HepG2 (cell line): ENCODE measurements at regions not wholly inside any gene's neighbourhood (a gene's known extent, or its start where the extent isn't known, plus 50 kb on each side); places are given as distances from the start of the nearest gene placed in this dataset.

Experiments used
- ATAC-seq: fragments of 200-7000 bp; cut with Tn5 transposase; 3 replicates; pipeline ENCODE4 v1.9.1; 2020; ENCODE audit warnings: mild to moderate bottlenecking, moderate library complexity
- BruUV-seq: library from RNA; stranded (reverse); fragments of 400-500 nt; replicated peaks from 2 replicates; lab custom pipeline; 2021; lab: Mats Ljungman, UMichigan
- CTCF ChIA-PET: fragments of 300-600 bp; formaldehyde crosslinking; extraction: SDS; loops from one replicate; lab custom pipeline; 2021; ENCODE audit warnings: low total read pairs, inconsistent platforms, low intra/inter-chr PET ratio; lab: Yijun Ruan, JAX
- POLR2A ChIA-PET: fragments of 350-600 bp; sonication (Branson Sonifier 250); formaldehyde crosslinking; loops from one replicate; lab custom pipeline; 2020; ENCODE audit warnings: antibody characterized with exemption, inconsistent platforms; lab: Yijun Ruan, JAX
- DNase-seq: peaks from one replicate; pipeline ENCODE4 v3.0.0-alpha.2; 2015; ENCODE audit warnings: low spot score
- FAIRE-seq: peaks from 3 replicates; lab custom pipeline; 2011; peaks lifted over from hg19 to GRCh38; lab: Jason Lieb, UNC
- H2AFZ ChIP-seq: one replicate; pipeline ENCODE4 v1.6.1; 2011; ENCODE audit warnings: low read length, inconsistent platforms
- H3K27ac ChIP-seq: fragments of 300-600 bp; 3 replicates; pipeline ENCODE4 v1.8.0; 2011; ENCODE audit warnings: mixed run types, mild to moderate bottlenecking, mixed read lengths, low read length, inconsistent platforms; ENCODE audit not compliant: insufficient read depth; ENCODE audit errors: extremely low read length
- H3K27me3 ChIP-seq, 2 experiments: fragments of 200-600 bp in 1 of 2; 2 replicates in 1 of 2; 3 replicates in 1 of 2; pipeline versions ENCODE4 v1.6.0 to v1.8.0; 2011; ENCODE audit warnings: low read length in 2 of 2, mild to moderate bottlenecking in 2 of 2, moderate library complexity in 2 of 2, inconsistent platforms in 1 of 2; ENCODE audit not compliant: insufficient read depth in 2 of 2, control insufficient read depth in 1 of 2
- H3K36me3 ChIP-seq, 2 experiments: fragments of 200-600 bp in 1 of 2; replicated peaks in 1 of 2; 2 replicates in 1 of 2; 3 replicates in 1 of 2; pipeline versions ENCODE4 v1.5.1 to v1.8.0; 2011; ENCODE audit warnings: low read length in 2 of 2, inconsistent platforms in 1 of 2; ENCODE audit not compliant: insufficient read depth in 2 of 2, control insufficient read depth in 1 of 2
- H3K4me1 ChIP-seq: 2 replicates; pipeline ENCODE4 v1.5.1; 2012; ENCODE audit warnings: low read length, inconsistent platforms; ENCODE audit not compliant: insufficient read depth
- H3K4me2 ChIP-seq: 2 replicates; pipeline ENCODE4 v1.6.0; 2011; ENCODE audit warnings: low read depth, low read length, inconsistent platforms
- H3K4me3 ChIP-seq, 3 experiments: fragments of 200-600 bp in 1 of 3; sonication (generic), shearing (Covaris generic) in 1 of 3; replicated peaks in 1 of 3; 2 replicates each; pipeline ENCODE4 v1.5.1; 2011 to 2016; ENCODE audit warnings: low read length in 3 of 3, inconsistent platforms in 2 of 3, low read depth in 2 of 3, mild to moderate bottlenecking in 2 of 3, control low read depth in 1 of 3, mixed read lengths in 1 of 3; ENCODE audit not compliant: insufficient read depth in 1 of 3
- H3K79me2 ChIP-seq: one replicate; pipeline ENCODE4 v1.6.1; 2011; ENCODE audit warnings: low read length, inconsistent platforms; ENCODE audit not compliant: insufficient read depth
- H3K9ac ChIP-seq: 2 replicates; pipeline ENCODE4 v1.6.0; 2011; ENCODE audit warnings: mild to moderate bottlenecking, low read depth, low read length, inconsistent platforms; ENCODE audit not compliant: insufficient read depth
- H3K9me3 ChIP-seq: 2 replicates; pipeline ENCODE4 v1.5.1; 2012; ENCODE audit warnings: mild to moderate bottlenecking, low read length
- H4K20me1 ChIP-seq: 2 replicates; pipeline ENCODE4 v1.6.0; 2011; ENCODE audit warnings: inconsistent platforms, mild to moderate bottlenecking, low read length, moderate library complexity; ENCODE audit not compliant: insufficient read depth
- ATF2 ChIP-seq: sonication (generic); formaldehyde crosslinking; IDR thresholded peaks from 2 replicates; pipeline ENCODE4 v1.4.0; 2020; ENCODE audit warnings: missing genetic modification reagents
- CEBPB ChIP-seq: IDR thresholded peaks from 2 replicates; pipeline ENCODE4 v1.6.1; 2011; ENCODE audit warnings: low read depth, low read length, improper control_type of control experiment, borderline replicate concordance
- EZH2 ChIP-seq: conservative IDR thresholded peaks from 2 replicates; pipeline ENCODE4 v1.6.1; 2012; ENCODE audit warnings: mild to moderate bottlenecking, low read depth, low read length, moderate library complexity
- HHEX ChIP-seq: IDR thresholded peaks from 2 replicates; pipeline ENCODE4 v1.6.1; 2016; ENCODE audit warnings: control low read depth
- HOXA5 ChIP-seq: sonication (generic); formaldehyde crosslinking; IDR thresholded peaks from 2 replicates; pipeline ENCODE4 v1.4.0; 2020; ENCODE audit warnings: missing genetic modification reagents
- MEIS2 ChIP-seq: sonication (generic); formaldehyde crosslinking; IDR thresholded peaks from 2 replicates; pipeline ENCODE4 v1.9.0; 2021; ENCODE audit warnings: mild to moderate bottlenecking, missing genetic modification reagents
- RCOR2 ChIP-seq: IDR thresholded peaks from 2 replicates; pipeline ENCODE4 v1.6.1; 2016; ENCODE audit warnings: missing biosample characterization, missing genetic modification reagents
- WGBS: methylation state at CpG from one replicate; pipeline ENCODE4 v1.1.6; 2017; ENCODE audit warnings: low lambda C conversion rate; 5-methylcytosine and 5-hydroxymethylcytosine counted together
- in situ Hi-C: cut with HindIII; loops from 2 replicates; pipeline ENCODE4 v1.10.0; 2017; ENCODE audit warnings: low pct_unique_long_range_greater_than_20kb; ENCODE audit not compliant: extremely low pct_ligation_motif_present
- intact Hi-C: fragments of 100-400 bp; cut with micrococcal nuclease; formaldehyde crosslinking; loops from one replicate; pipeline ENCODE4 v1.10.0; 2022; ENCODE audit not compliant: unreplicated experiment

- H4K20me1 ChIP-seq: no peaks in the 10 kb centered on the region
- TF ChIP-seq MEIS2 (CRISPR knock-in tag): no peak
- TF ChIP-seq HHEX (CRISPR knock-in tag): no peak
- no peak for TF ChIP-seq ATF2 (CRISPR knock-in tag)
- TF ChIP-seq, all 625 proteins: peak for 0
- no peak overlapping the region for H3K4me3 ChIP-seq
- ATAC-seq (no peak), DNase-seq (no peak), FAIRE-seq (no peak)
- H3K9me3 ChIP-seq: no peaks in the 10 kb centered on the region
- ChIA-PET CTCF (no interaction called here), POLR2A (no interaction called here)
- H3K27me3 ChIP-seq: peaks cover 2 to 11% of the 10 kb centered on the region in 2 experiments; a peak in 3 of 5 replicates
- H3K36me3 ChIP-seq: no peaks in the 10 kb centered on the region
- in situ Hi-C loops (no loop called here), intact Hi-C loops (no loop called here)
- WGBS: 71% methylated on average over 11 of the region's 11 CpGs
- no peaks in the 10 kb centered on the region for H3K4me1 ChIP-seq
- no peak overlapping the region for H3K27ac ChIP-seq
- no TSS peak for BruUV-seq
- H2AFZ ChIP-seq: no peak overlapping the region
- H3K9ac ChIP-seq: no peak overlapping the region
- no peak overlapping the region for H3K4me2 ChIP-seq
- H3K79me2 ChIP-seq: no peaks in the 10 kb centered on the region
Observed at GRCh38 chr2:3104261-3104660, 273.4 kb downstream of the EIPR1 start.

DNA sequence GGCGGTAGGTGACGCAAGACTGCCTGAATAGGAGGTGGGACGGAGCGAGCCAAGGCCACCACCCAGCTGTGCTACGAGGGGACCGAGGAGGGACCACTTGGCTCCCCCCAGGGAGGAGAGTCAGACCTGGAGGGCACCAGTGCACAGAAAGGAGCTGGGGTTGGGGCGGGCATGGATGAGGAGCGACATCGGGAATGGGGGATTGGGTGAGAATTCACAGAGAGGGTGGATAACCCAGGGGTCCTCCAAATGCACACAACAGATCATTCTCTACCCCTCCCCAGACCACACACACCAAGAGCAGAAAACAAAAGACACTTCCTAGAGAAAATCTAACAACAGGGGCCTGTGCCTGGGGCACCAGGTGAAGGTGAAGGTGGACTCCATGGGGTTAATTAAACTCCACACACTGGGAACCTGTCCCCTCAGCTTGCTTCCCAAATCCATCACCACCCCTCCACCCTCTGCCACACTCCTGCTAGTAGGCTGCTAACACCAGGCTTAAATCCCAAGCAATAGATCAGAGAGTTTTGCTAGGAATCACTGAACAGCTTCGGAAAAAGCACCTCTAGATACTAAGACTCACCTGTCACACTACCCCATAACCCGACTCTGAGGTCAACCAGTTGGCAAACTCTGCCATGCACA, 274.6 kb downstream of the EIPR1 start:
- BruUV-seq: no TSS peak
- POLR2A ChIA-PET: no interaction called here
- in situ Hi-C loops (no loop called here), intact Hi-C loops (no loop called here)
- Histone ChIP-seq H3K27ac (no peak overlapping the region), H4K20me1 (no peaks in the 10 kb centered on the region), H3K4me1 (no peaks in the 10 kb centered on the region), H3K79me2 (no peaks in the 10 kb centered on the region), H3K4me3 (no peak overlapping the region), H3K36me3 (no peaks in the 10 kb centered on the region), H3K9ac (no peak overlapping the region), H2AFZ (no peak overlapping the region), H3K4me2 (no peak overlapping the region), H3K9me3 (no peaks in the 10 kb centered on the region), H3K27me3 (peaks cover 2 to 11% of the 10 kb centered on the region in 2 experiments; a peak in 3 of 5 replicates)
- WGBS: 43% methylated on average over 11 of the region's 11 CpGs
- ATAC-seq (no peak), FAIRE-seq (no peak), DNase-seq (no peak)
- TF ChIP-seq HOXA5 (CRISPR knock-in tag): no peak
- TF ChIP-seq EZH2: 0 out of 2 replicates have a peak, but pooled peaks have one; percentile 47
- no peak for TF ChIP-seq RCOR2 (CRISPR knock-in tag)
- peak; percentile 44; the same call in 1 of the 2 replicates for TF ChIP-seq CEBPB
- CTCF ChIA-PET: no interaction called here
